Mesothelial cell of epicardium (in vitro differentiated cells): ENCODE measurements at regions not wholly inside any gene's neighbourhood (a gene's known extent, or its start where the extent isn't known, plus 50 kb on each side); places are given as distances from the start of the nearest gene placed in this dataset.

ENCODE experiments used
- DNase-seq, 2 experiments: peaks; one replicate each; pipeline ENCODE4 v3.0.0; 2021; ENCODE audit warnings: low spot score in 2 of 2; ENCODE audit not compliant: unreplicated experiment in 2 of 2
- H3K27ac Mint-ChIP-seq: 2 replicates; pipeline ENCODE4 v1.8.0; 2021; ENCODE audit warnings: mixed read lengths
- H3K27me3 Mint-ChIP-seq: 2 replicates; pipeline ENCODE4 v1.8.0; 2021; ENCODE audit warnings: low read depth, mixed read lengths
- H3K36me3 Mint-ChIP-seq: 2 replicates; pipeline ENCODE4 v1.8.0; 2021; ENCODE audit warnings: mixed read lengths
- H3K4me1 Mint-ChIP-seq: 2 replicates; pipeline ENCODE4 v1.8.0; 2021; ENCODE audit warnings: mixed read lengths
- H3K4me3 Mint-ChIP-seq: 2 replicates; pipeline ENCODE4 v1.8.0; 2021; ENCODE audit warnings: mild to moderate bottlenecking, moderate library complexity, mixed read lengths
- H3K9me3 Mint-ChIP-seq: 2 replicates; pipeline ENCODE4 v1.8.0; 2021; ENCODE audit warnings: mixed read lengths
- TF ChIP-seq, protein P1 (sequence below): fragments of 200-600 bp; sonication (generic); IDR thresholded peaks from one replicate; pipeline ENCODE4 v1.5.0; 2021; ENCODE audit warnings: antibody characterized with exemption; ENCODE audit not compliant: unreplicated experiment

DNA sequence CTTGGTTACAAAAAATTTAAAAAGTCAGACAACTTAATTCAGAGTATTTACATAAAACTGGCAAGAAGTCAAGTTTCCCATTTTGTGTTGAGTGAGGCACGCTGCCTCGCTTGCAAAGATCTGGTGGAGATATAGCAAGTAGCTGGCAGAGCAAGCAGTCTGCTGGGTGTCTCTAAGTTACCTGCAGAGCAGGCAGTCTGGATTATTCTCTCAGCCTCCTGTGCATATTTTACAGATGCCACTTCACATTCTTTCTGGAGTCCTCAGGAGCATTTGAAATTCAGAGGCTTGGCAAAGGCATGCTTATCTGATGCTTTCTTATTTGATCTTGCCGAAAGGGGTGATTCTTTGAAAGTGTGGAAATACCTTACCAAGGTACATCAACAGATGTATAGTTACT, 640.4 kb upstream of the ADGRL4 start:
- TF ChIP-seq, protein P1, sequence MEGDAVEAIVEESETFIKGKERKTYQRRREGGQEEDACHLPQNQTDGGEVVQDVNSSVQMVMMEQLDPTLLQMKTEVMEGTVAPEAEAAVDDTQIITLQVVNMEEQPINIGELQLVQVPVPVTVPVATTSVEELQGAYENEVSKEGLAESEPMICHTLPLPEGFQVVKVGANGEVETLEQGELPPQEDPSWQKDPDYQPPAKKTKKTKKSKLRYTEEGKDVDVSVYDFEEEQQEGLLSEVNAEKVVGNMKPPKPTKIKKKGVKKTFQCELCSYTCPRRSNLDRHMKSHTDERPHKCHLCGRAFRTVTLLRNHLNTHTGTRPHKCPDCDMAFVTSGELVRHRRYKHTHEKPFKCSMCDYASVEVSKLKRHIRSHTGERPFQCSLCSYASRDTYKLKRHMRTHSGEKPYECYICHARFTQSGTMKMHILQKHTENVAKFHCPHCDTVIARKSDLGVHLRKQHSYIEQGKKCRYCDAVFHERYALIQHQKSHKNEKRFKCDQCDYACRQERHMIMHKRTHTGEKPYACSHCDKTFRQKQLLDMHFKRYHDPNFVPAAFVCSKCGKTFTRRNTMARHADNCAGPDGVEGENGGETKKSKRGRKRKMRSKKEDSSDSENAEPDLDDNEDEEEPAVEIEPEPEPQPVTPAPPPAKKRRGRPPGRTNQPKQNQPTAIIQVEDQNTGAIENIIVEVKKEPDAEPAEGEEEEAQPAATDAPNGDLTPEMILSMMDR: no peak
- Mint-ChIP-seq H3K9me3 (peaks cover 15% of the 10 kb centered on the region), H3K4me1 (peaks cover 15% of the 10 kb centered on the region), H3K4me3 (no peak overlapping the region), H3K27me3 (no peaks in the 10 kb centered on the region), H3K27ac (peak overlapping the region; percentile 55), H3K36me3 (no peaks in the 10 kb centered on the region)
- DNase-seq: no peak

DNA sequence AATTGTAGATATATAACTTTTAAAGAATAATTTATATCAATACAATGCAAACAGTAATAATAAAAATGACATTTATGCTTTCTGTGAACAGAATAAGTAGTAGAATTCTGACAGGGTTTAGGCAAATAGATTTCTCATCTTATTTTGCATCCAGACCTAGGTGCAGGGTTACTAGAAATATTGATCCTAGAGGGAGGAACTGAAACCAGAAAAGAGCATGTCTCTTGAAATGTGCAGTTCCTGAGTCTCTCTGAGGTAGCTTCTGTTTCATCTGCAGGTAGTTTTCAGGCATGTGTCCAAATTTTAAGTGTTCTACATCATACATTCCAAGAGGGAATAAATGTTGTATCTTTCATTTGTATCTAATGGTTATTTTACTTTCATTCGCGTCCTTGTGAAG, 631.9 kb upstream of the ADGRL4 start:
- Mint-ChIP-seq H3K4me3 (no peak overlapping the region), H3K36me3 (no peaks in the 10 kb centered on the region), H3K9me3 (peaks cover 13% of the 10 kb centered on the region), H3K27me3 (no peaks in the 10 kb centered on the region), H3K27ac (no peak overlapping the region), H3K4me1 (peaks cover 9% of the 10 kb centered on the region)
- DNase-seq: no peak
- TF ChIP-seq, protein P1: no peak

DNA sequence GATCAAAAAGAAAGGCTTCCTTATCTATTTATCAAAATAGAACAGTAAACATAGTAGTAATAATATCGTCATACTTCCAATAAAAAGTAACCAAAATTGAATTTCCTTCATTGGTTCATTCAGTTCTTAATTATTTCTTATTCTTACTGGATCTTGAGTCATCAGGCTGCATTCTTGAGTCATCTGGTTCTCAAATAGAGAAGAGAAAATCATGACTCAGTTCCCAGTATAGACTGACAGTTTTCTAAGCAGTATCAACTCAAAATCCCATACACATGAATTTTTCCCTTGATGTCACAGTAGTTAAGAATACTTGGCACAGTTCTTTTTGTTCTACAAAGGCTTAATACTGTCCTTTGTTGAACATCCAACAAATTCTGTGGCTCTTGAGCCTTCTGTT, 626.9 kb upstream of the ADGRL4 start:
- Mint-ChIP-seq H3K36me3 (no peaks in the 10 kb centered on the region), H3K4me3 (no peak overlapping the region), H3K27me3 (no peaks in the 10 kb centered on the region), H3K27ac (no peak overlapping the region), H3K4me1 (peaks cover 5% of the 10 kb centered on the region), H3K9me3 (peaks cover 4% of the 10 kb centered on the region)
- DNase-seq: no peak
- TF ChIP-seq, protein P1: no peak

DNA sequence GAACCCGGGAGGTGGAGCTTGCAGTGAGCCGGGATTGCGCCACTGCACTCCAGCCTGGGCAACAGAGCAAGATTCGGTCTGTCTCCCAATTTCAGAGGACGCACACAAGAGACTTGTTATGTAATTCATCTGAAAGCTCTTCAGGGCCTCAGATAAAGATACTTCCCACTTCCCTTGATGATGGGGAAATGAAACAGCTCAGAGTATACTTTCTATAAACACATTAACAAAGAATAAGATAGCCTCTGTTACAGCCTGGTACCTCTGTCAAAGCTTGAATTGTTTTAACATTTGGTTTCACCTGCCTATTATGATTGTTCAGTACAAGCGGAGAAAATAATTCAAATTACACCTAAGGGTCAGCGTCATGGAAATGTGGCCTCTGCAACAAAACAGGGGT, 622.9 kb upstream of the ADGRL4 start:
- DNase-seq: no peak
- Mint-ChIP-seq H3K4me1 (no peaks in the 10 kb centered on the region), H3K36me3 (no peaks in the 10 kb centered on the region), H3K9me3 (peaks cover 2% of the 10 kb centered on the region), H3K27ac (no peak overlapping the region), H3K27me3 (no peaks in the 10 kb centered on the region), H3K4me3 (no peak overlapping the region)
- TF ChIP-seq, protein P1: no peak

DNA sequence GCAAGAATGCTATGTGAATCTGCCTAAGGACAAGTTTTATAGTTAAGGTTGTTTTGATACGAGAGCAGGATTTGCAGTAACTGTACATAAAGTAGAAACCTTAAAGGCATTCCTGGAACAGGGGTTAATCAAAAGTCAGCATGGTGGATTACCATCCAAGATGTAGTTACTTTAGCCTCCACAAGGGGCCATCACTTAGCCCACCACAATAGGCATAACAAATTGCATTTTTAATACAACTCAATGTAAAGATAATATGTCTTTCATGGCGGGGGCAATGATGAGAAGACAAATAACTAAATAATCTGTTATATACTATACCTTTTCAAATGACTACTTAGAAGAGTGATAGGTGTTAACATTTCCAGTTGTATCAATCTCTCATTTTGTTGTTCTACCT, 611.2 kb upstream of the ADGRL4 start:
- DNase-seq: no peak
- H3K4me3 Mint-ChIP-seq: no peak overlapping the region
- H3K36me3 Mint-ChIP-seq: no peaks in the 10 kb centered on the region
- no peak overlapping the region for H3K27ac Mint-ChIP-seq
- peaks cover 11% of the 10 kb centered on the region for H3K4me1 Mint-ChIP-seq
- TF ChIP-seq, protein P1: peak; percentile 48
- no peaks in the 10 kb centered on the region for H3K27me3 Mint-ChIP-seq
- H3K9me3 Mint-ChIP-seq: peaks cover 9% of the 10 kb centered on the region

DNA sequence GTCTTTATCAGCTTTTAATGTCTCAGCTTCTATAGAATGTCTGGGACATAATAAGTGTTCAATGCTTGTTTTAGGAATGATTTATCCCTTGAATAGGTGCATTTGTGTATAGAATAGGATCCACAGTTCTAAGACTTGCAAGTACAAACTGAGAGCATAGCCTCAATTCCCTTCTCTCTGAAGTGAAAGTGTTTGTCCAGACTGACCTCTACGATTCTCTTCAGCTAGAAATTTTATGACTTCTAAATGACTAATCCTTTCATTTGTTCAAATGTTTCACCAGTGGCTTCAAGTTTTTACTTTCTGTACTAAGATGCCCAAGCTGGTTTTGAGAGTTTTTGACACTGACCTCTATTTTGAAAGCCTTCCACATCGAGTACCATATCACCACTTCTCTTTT, 608.2 kb upstream of the ADGRL4 start:
- H3K27ac Mint-ChIP-seq: no peak overlapping the region
- TF ChIP-seq, protein P1: no peak
- no peak for DNase-seq
- no peak overlapping the region for H3K4me3 Mint-ChIP-seq
- peaks cover 3% of the 10 kb centered on the region for H3K9me3 Mint-ChIP-seq
- H3K4me1 Mint-ChIP-seq: peaks cover 11% of the 10 kb centered on the region
- no peaks in the 10 kb centered on the region for H3K36me3 Mint-ChIP-seq
- H3K27me3 Mint-ChIP-seq: no peaks in the 10 kb centered on the region
